Breast epithelium (tissue), 4 donors: ENCODE measurements at regions not wholly inside any gene's neighbourhood (a gene's known extent, or its start where the extent isn't known, plus 50 kb on each side); places are given as distances from the start of the nearest gene placed in this dataset.

ENCODE experiments used
- DNase-seq, 2 donors: peaks; one replicate each; pipeline ENCODE4 v3.0.0-alpha.2; 2019; ENCODE audit warnings: low spot score in 2 of 2
- H3K27ac ChIP-seq, 2 donors: fragments of 200-600 bp; sonication (generic) in 1 of 2; one replicate each; pipeline ENCODE4 v1.5.1; 2016 to 2019; ENCODE audit warnings: mild to moderate bottlenecking in 1 of 2
- H3K27me3 ChIP-seq, 2 donors: fragments of 200-600 bp; sonication (generic) in 1 of 2; one replicate each; pipeline versions ENCODE4 v1.5.1 to v1.6.0; 2017 to 2019; ENCODE audit warnings: control low read depth in 1 of 2, mild to moderate bottlenecking in 1 of 2
- H3K36me3 ChIP-seq: fragments of 200-600 bp; one replicate; pipeline ENCODE4 v1.5.1; 2019
- H3K4me1 ChIP-seq, 2 donors: fragments of 200-600 bp; sonication (generic); one replicate each; pipeline ENCODE4 v1.5.1; 2016 to 2019; ENCODE audit warnings: control low read depth in 1 of 2
- H3K4me3 ChIP-seq, 3 donors: fragments of 200-600 bp; sonication (generic); 1 replicate in 2 of 3; 2 replicates in 1 of 3; pipeline ENCODE4 v1.5.1; 2016 to 2019; ENCODE audit warnings: mild to moderate bottlenecking in 3 of 3, moderate library complexity in 2 of 3
- H3K9me3 ChIP-seq, 2 donors: fragments of 200-600 bp; sonication (generic) in 1 of 2; one replicate each; pipeline ENCODE4 v1.5.1; 2016 to 2019; ENCODE audit warnings: control low read depth in 1 of 2
- CTCF ChIP-seq, 3 donors: fragments of 450-650 bp; IDR thresholded peaks; one replicate each; pipeline ENCODE4 v1.5.1; 2016 to 2017; ENCODE audit warnings: antibody characterized with exemption in 3 of 3, mild to moderate bottlenecking in 3 of 3, moderate library complexity in 3 of 3
- POLR2A ChIP-seq: fragments of 450-650 bp; IDR thresholded peaks from one replicate; pipeline ENCODE4 v1.6.1; 2016; ENCODE audit warnings: antibody characterized with exemption, mild to moderate bottlenecking, moderate library complexity
- POLR2AphosphoS5 ChIP-seq, 3 donors: sonication (generic); formaldehyde crosslinking; IDR thresholded peaks; one replicate each; pipeline ENCODE4 v1.6.1; 2017; ENCODE audit warnings: antibody characterized with exemption in 3 of 3
- intact Hi-C: fragments of 100-400 bp; cut with DNase I; formaldehyde crosslinking; loops from one replicate; pipeline ENCODE4 v1.15.1; 2023; ENCODE audit warnings: low total_unique reads

GRCh38 chr6:104166055-104166668 lies 693.6 kb downstream of the HACE1 start:
- Histone ChIP-seq H3K27me3 (no peaks in the 10 kb centered on the region), H3K4me1 (no peaks in the 10 kb centered on the region), H3K4me3 (no peak overlapping the region), H3K27ac (no peak overlapping the region), H3K36me3 (no peaks in the 10 kb centered on the region), H3K9me3 (peaks cover 7 to 27% of the 10 kb centered on the region in 2 donors)
- intact Hi-C loops, result no loop called here
- no peak for DNase-seq
- TF ChIP-seq POLR2A (no peak), CTCF (IDR thresholded peaks at IDR 0.05) (no peak), POLR2AphosphoS5 (IDR thresholded peaks at IDR 0.05) (no peak)

- no peaks in the 10 kb centered on the region for H3K4me1 ChIP-seq
- H3K4me3 ChIP-seq, result no peak overlapping the region
- intact Hi-C loops, result no loop called here
- H3K36me3 ChIP-seq, result no peaks in the 10 kb centered on the region
- H3K27me3 ChIP-seq, result no peaks in the 10 kb centered on the region
- no peak for TF ChIP-seq POLR2A
- TF ChIP-seq CTCF (IDR thresholded peaks at IDR 0.05), result no peak
- peaks cover 7 to 24% of the 10 kb centered on the region in 2 donors for H3K9me3 ChIP-seq
- no peak overlapping the region for H3K27ac ChIP-seq
- DNase-seq, result no peak
Measured at GRCh38 chr6:104162036-104162669, 697.6 kb downstream of the HACE1 start.

GRCh38 chr6:104159045-104159618 lies 700.6 kb downstream of the HACE1 start:
- Histone ChIP-seq H3K4me1 (no peaks in the 10 kb centered on the region), H3K4me3 (no peak overlapping the region), H3K36me3 (no peaks in the 10 kb centered on the region), H3K27me3 (no peaks in the 10 kb centered on the region), H3K9me3 (no peaks in the 10 kb centered on the region), H3K27ac (no peak overlapping the region)
- TF ChIP-seq POLR2AphosphoS5 (IDR thresholded peaks at IDR 0.05), result no peak
- no peak for TF ChIP-seq POLR2A
- TF ChIP-seq CTCF (IDR thresholded peaks at IDR 0.05), result no peak
- intact Hi-C loops, result no loop called here
- no peak for DNase-seq

- intact Hi-C loops, result no loop called here
- Histone ChIP-seq H3K4me3 (no peak overlapping the region), H3K9me3 (peaks cover 0 to 9% of the 10 kb centered on the region in 2 donors), H3K36me3 (no peaks in the 10 kb centered on the region), H3K27me3 (no peaks in the 10 kb centered on the region), H3K27ac (no peak overlapping the region), H3K4me1 (no peaks in the 10 kb centered on the region)
- TF ChIP-seq CTCF (IDR thresholded peaks at IDR 0.05) (no peak), POLR2A (no peak), POLR2AphosphoS5 (IDR thresholded peaks at IDR 0.05) (no peak)
- DNase-seq, result no peak
Measured at GRCh38 chr6:104143757-104144156, 716.0 kb downstream of the HACE1 start.

- H3K36me3 ChIP-seq, result no peaks in the 10 kb centered on the region
- intact Hi-C loops, result no loop called here
- H3K27ac ChIP-seq, result no peak overlapping the region
- H3K9me3 ChIP-seq, result peaks cover 0 to 5% of the 10 kb centered on the region in 2 donors
- no peak for TF ChIP-seq POLR2AphosphoS5 (IDR thresholded peaks at IDR 0.05)
- no peak for TF ChIP-seq CTCF (IDR thresholded peaks at IDR 0.05)
- TF ChIP-seq POLR2A, result no peak
- H3K4me3 ChIP-seq, result no peak overlapping the region
- H3K4me1 ChIP-seq, result no peaks in the 10 kb centered on the region
- no peaks in the 10 kb centered on the region for H3K27me3 ChIP-seq
- no peak for DNase-seq
Measured at GRCh38 chr6:104134876-104135275, 724.8 kb downstream of the HACE1 start.
